IgD-negative memory B cell (primary cell): ENCODE measurements at regions not wholly inside any gene's neighbourhood (a gene's known extent, or its start where the extent isn't known, plus 50 kb on each side); places are given as distances from the start of the nearest gene placed in this dataset.
"Not testable (repeated sequence)": the region's sequence is repeated elsewhere in the genome, so short reads cannot be mapped to it uniquely, and the experiment has no call there.

Source experiments
- H3K27ac Mint-ChIP-seq, 3 donors: one replicate each; pipeline ENCODE4 v1.8.0; 2020 to 2022; ENCODE audit warnings: mild to moderate bottlenecking in 3 of 3, mixed read lengths in 3 of 3, moderate library complexity in 1 of 3
- H3K27me3 Mint-ChIP-seq: one replicate; pipeline ENCODE4 v1.8.0; 2021; ENCODE audit warnings: mixed read lengths
- H3K36me3 Mint-ChIP-seq: one replicate; pipeline ENCODE4 v1.8.0; 2020; ENCODE audit warnings: mild to moderate bottlenecking, mixed read lengths
- H3K4me1 Mint-ChIP-seq, 3 donors: one replicate each; pipeline ENCODE4 v1.8.0; 2020 to 2022; ENCODE audit warnings: mixed read lengths in 3 of 3, mild to moderate bottlenecking in 1 of 3
- H3K4me3 Mint-ChIP-seq, 4 donors: one replicate each; pipeline ENCODE4 v1.8.0; 2020 to 2022; ENCODE audit warnings: mild to moderate bottlenecking in 4 of 4, mixed read lengths in 4 of 4, moderate library complexity in 3 of 4
- H3K9me3 Mint-ChIP-seq, 3 donors: one replicate each; pipeline ENCODE4 v1.8.0; 2020 to 2021; ENCODE audit warnings: mixed read lengths in 3 of 3, mild to moderate bottlenecking in 1 of 3

GRCh38 chr21:27872411-27872810 is 905.5 kb upstream of the ADAMTS5 start:
- not testable (repeated sequence) for H3K36me3 Mint-ChIP-seq, H3K4me1 Mint-ChIP-seq, H3K27ac Mint-ChIP-seq, H3K4me3 Mint-ChIP-seq, H3K27me3 Mint-ChIP-seq
- H3K9me3 Mint-ChIP-seq, result peaks cover 0 to 11% (median 2%) of the 10 kb centered on the region in 3 donors

- peaks cover 3 to 11% (median 3%) of the 10 kb centered on the region in 3 donors for H3K9me3 Mint-ChIP-seq
- H3K36me3 Mint-ChIP-seq, H3K27me3 Mint-ChIP-seq, H3K27ac Mint-ChIP-seq, H3K4me3 Mint-ChIP-seq, H3K4me1 Mint-ChIP-seq: not testable (repeated sequence)
Observed at GRCh38 chr21:27870755-27871154, 903.9 kb upstream of the ADAMTS5 start.

- H3K4me3 Mint-ChIP-seq, H3K27ac Mint-ChIP-seq, H3K36me3 Mint-ChIP-seq, H3K27me3 Mint-ChIP-seq, H3K4me1 Mint-ChIP-seq, H3K9me3 Mint-ChIP-seq: not testable (repeated sequence)
Observed at GRCh38 chr21:27860314-27860955, 893.5 kb upstream of the ADAMTS5 start.

GRCh38 chr21:27858053-27858825 is 891.4 kb upstream of the ADAMTS5 start:
- H3K36me3 Mint-ChIP-seq, H3K9me3 Mint-ChIP-seq, H3K4me1 Mint-ChIP-seq, H3K4me3 Mint-ChIP-seq, H3K27ac Mint-ChIP-seq, H3K27me3 Mint-ChIP-seq: not testable (repeated sequence)

- H3K27ac Mint-ChIP-seq, H3K4me1 Mint-ChIP-seq, H3K27me3 Mint-ChIP-seq, H3K4me3 Mint-ChIP-seq, H3K9me3 Mint-ChIP-seq, H3K36me3 Mint-ChIP-seq: not testable (repeated sequence)
Observed at GRCh38 chr21:27856988-27857387, 890.1 kb upstream of the ADAMTS5 start.

- Mint-ChIP-seq H3K27me3 (no peaks in the 10 kb centered on the region), H3K36me3 (no peaks in the 10 kb centered on the region), H3K4me1 (no peaks in the 10 kb centered on the region), H3K27ac (no peak overlapping the region), H3K9me3 (peaks cover 2 to 3% (median 2%) of the 10 kb centered on the region in 3 donors), H3K4me3 (no peak overlapping the region)
Observed at GRCh38 chr21:27841084-27841672, 874.3 kb upstream of the ADAMTS5 start.

GRCh38 chr21:27840262-27840661 is 873.4 kb upstream of the ADAMTS5 start:
- H3K4me1 Mint-ChIP-seq, result no peaks in the 10 kb centered on the region
- H3K27ac Mint-ChIP-seq, result no peak overlapping the region
- H3K4me3 Mint-ChIP-seq, result no peak overlapping the region
- H3K36me3 Mint-ChIP-seq, result no peaks in the 10 kb centered on the region
- no peaks in the 10 kb centered on the region for H3K27me3 Mint-ChIP-seq
- H3K9me3 Mint-ChIP-seq, result peaks cover 3 to 4% (median 4%) of the 10 kb centered on the region in 3 donors

- H3K36me3 Mint-ChIP-seq, result no peaks in the 10 kb centered on the region
- H3K4me1 Mint-ChIP-seq, result no peaks in the 10 kb centered on the region
- no peak overlapping the region for H3K4me3 Mint-ChIP-seq
- H3K27ac Mint-ChIP-seq, result no peak overlapping the region
- peaks cover 3 to 5% (median 4%) of the 10 kb centered on the region in 3 donors for H3K9me3 Mint-ChIP-seq
- no peaks in the 10 kb centered on the region for H3K27me3 Mint-ChIP-seq
Observed at GRCh38 chr21:27839512-27840115, 872.7 kb upstream of the ADAMTS5 start.

GRCh38 chr21:27838573-27838972 is 871.7 kb upstream of the ADAMTS5 start:
- Mint-ChIP-seq H3K27ac (no peak overlapping the region), H3K4me3 (no peak overlapping the region), H3K36me3 (no peaks in the 10 kb centered on the region), H3K4me1 (no peaks in the 10 kb centered on the region), H3K27me3 (no peaks in the 10 kb centered on the region), H3K9me3 (peaks cover 3 to 5% (median 4%) of the 10 kb centered on the region in 3 donors)

- H3K9me3 Mint-ChIP-seq, result peaks cover 1 to 8% (median 4%) of the 10 kb centered on the region in 3 donors
- H3K27ac Mint-ChIP-seq, result no peak overlapping the region
- H3K4me3 Mint-ChIP-seq, result no peak overlapping the region
- H3K36me3 Mint-ChIP-seq, result no peaks in the 10 kb centered on the region
- H3K27me3 Mint-ChIP-seq, result no peaks in the 10 kb centered on the region
- H3K4me1 Mint-ChIP-seq, result no peaks in the 10 kb centered on the region
Observed at GRCh38 chr21:27837936-27838335, 871.0 kb upstream of the ADAMTS5 start.

- H3K36me3 Mint-ChIP-seq, result no peaks in the 10 kb centered on the region
- H3K27ac Mint-ChIP-seq, result no peak overlapping the region
- peaks cover 1 to 14% (median 7%) of the 10 kb centered on the region in 3 donors for H3K9me3 Mint-ChIP-seq
- no peaks in the 10 kb centered on the region for H3K27me3 Mint-ChIP-seq
- no peak overlapping the region for H3K4me3 Mint-ChIP-seq
- no peaks in the 10 kb centered on the region for H3K4me1 Mint-ChIP-seq
Observed at GRCh38 chr21:27833298-27833697, 866.4 kb upstream of the ADAMTS5 start.

- H3K27me3 Mint-ChIP-seq, result no peaks in the 10 kb centered on the region
Observed at GRCh38 chr21:27831816-27832569, 865.1 kb upstream of the ADAMTS5 start.

GRCh38 chr21:27831177-27831576 is 864.3 kb upstream of the ADAMTS5 start:
- H3K27me3 Mint-ChIP-seq, result no peaks in the 10 kb centered on the region
- H3K9me3 Mint-ChIP-seq, result peaks cover 3 to 17% (median 7%) of the 10 kb centered on the region in 3 donors
- no peaks in the 10 kb centered on the region for H3K36me3 Mint-ChIP-seq
- no peak overlapping the region for H3K27ac Mint-ChIP-seq
- no peak overlapping the region for H3K4me3 Mint-ChIP-seq
- H3K4me1 Mint-ChIP-seq, result peaks cover 0 to 1% (median 0%) of the 10 kb centered on the region in 3 donors

More at GRCh38 chr21:27831816-27832569, 865.1 kb upstream of the ADAMTS5 start:
- no peak overlapping the region for H3K27ac Mint-ChIP-seq
- no peaks in the 10 kb centered on the region for H3K36me3 Mint-ChIP-seq
- H3K4me1 Mint-ChIP-seq, result no peaks in the 10 kb centered on the region
- H3K4me3 Mint-ChIP-seq, result no peak overlapping the region
- peaks cover 3 to 17% (median 10%) of the 10 kb centered on the region in 3 donors for H3K9me3 Mint-ChIP-seq

GRCh38 chr21:27827972-27828371 is 861.1 kb upstream of the ADAMTS5 start:
- Mint-ChIP-seq H3K27ac (no peak overlapping the region), H3K27me3 (no peaks in the 10 kb centered on the region), H3K9me3 (peaks cover 2 to 12% (median 11%) of the 10 kb centered on the region in 3 donors), H3K4me1 (peaks cover 0 to 1% (median 0%) of the 10 kb centered on the region in 3 donors), H3K36me3 (no peaks in the 10 kb centered on the region), H3K4me3 (no peak overlapping the region)

- Mint-ChIP-seq H3K36me3 (no peaks in the 10 kb centered on the region), H3K4me1 (peaks cover 0 to 1% (median 0%) of the 10 kb centered on the region in 3 donors), H3K27me3 (no peaks in the 10 kb centered on the region), H3K9me3 (peaks cover 2 to 11% (median 9%) of the 10 kb centered on the region in 3 donors), H3K4me3 (no peak overlapping the region), H3K27ac (no peak overlapping the region)
Observed at GRCh38 chr21:27825035-27825434, 858.1 kb upstream of the ADAMTS5 start.
